B cell (primary cell): ENCODE measurements at regions not wholly inside any gene's neighbourhood (a gene's known extent, or its start where the extent isn't known, plus 50 kb on each side); places are given as distances from the start of the nearest gene placed in this dataset.

ENCODE experiments used
- ATAC-seq: fragments of 200-7000 bp; cut with Tn5 transposase; one replicate; pipeline ENCODE4 v1.10.0; 2021; ENCODE audit warnings: low read depth, mild to moderate bottlenecking, moderate number of reproducible peaks, moderate library complexity
- CTCF ChIA-PET: fragments of 350-600 bp; sonication (Branson Sonifier 250); formaldehyde crosslinking; loops from one replicate; lab custom pipeline; 2021; ENCODE audit warnings: antibody characterized with exemption, inconsistent platforms; lab: Charles Lee
- POLR2A ChIA-PET: fragments of 350-600 bp; sonication (Branson Sonifier 250); formaldehyde crosslinking; loops from one replicate; lab custom pipeline; 2021; ENCODE audit warnings: antibody characterized with exemption; lab: Charles Lee
- DNase-seq: peaks from one replicate; pipeline ENCODE4 v3.0.0; 2013
- H2AFZ ChIP-seq: 2 replicates; pipeline ENCODE4 v1.6.1; 2012; ENCODE audit warnings: mild to moderate bottlenecking, low read depth, low read length; ENCODE audit not compliant: insufficient read depth, poor library complexity, severe bottlenecking
- H3K27ac ChIP-seq, 2 donors: 1 replicate in 1 of 2; 2 replicates in 1 of 2; pipeline ENCODE4 v1.5.1; 2012 to 2013; ENCODE audit warnings: low read length in 2 of 2, mild to moderate bottlenecking in 2 of 2, moderate library complexity in 1 of 2
- H3K27me3 ChIP-seq, 4 experiments: fragments of 200-600 bp in 1 of 4; sonication (generic) in 1 of 4; replicated peaks in 1 of 4; 1 replicate in 2 of 4; 2 replicates in 2 of 4; pipeline versions ENCODE4 v1.6.1 to v1.7.0; 2013 to 2016; ENCODE audit warnings: low read length in 3 of 4, mild to moderate bottlenecking in 2 of 4, mixed read lengths in 1 of 4, moderate library complexity in 1 of 4; ENCODE audit not compliant: insufficient read depth in 4 of 4, control insufficient read depth in 3 of 4; ENCODE audit errors: control extremely low read depth in 1 of 4
- H3K36me3 ChIP-seq, 2 experiments: replicated peaks in 1 of 2; 1 replicate in 1 of 2; 2 replicates in 1 of 2; pipeline versions ENCODE4 v1.6.1 to v1.7.1; 2013; ENCODE audit warnings: low read length in 1 of 2; ENCODE audit not compliant: insufficient read depth in 2 of 2, control insufficient read depth in 1 of 2; ENCODE audit errors: control extremely low read depth in 1 of 2, extremely low read depth in 1 of 2
- H3K4me1 ChIP-seq, 2 donors: fragments of 200-600 bp in 1 of 2; sonication (generic) in 1 of 2; 1 replicate in 1 of 2; 2 replicates in 1 of 2; pipeline versions ENCODE4 v1.5.1 to v1.6.1; 2013 to 2017; ENCODE audit warnings: low read length in 2 of 2; ENCODE audit not compliant: control insufficient read depth in 2 of 2, insufficient read depth in 2 of 2
- H3K4me2 ChIP-seq: replicated peaks from 2 replicates; pipeline ENCODE3; 2012; ENCODE audit warnings: mild to moderate bottlenecking, low read depth, low read length; ENCODE audit not compliant: poor library complexity, severe bottlenecking
- H3K4me3 ChIP-seq, 5 experiments: fragments of 200-600 bp in 1 of 5; sonication (generic) in 1 of 5; 1 replicate in 3 of 5; 2 replicates in 2 of 5; pipeline versions ENCODE4 v1.5.1 to v1.7.0; 2011 to 2016; ENCODE audit warnings: low read length in 4 of 5, mild to moderate bottlenecking in 4 of 5, low read depth in 2 of 5, control low read depth in 1 of 5, moderate library complexity in 1 of 5; ENCODE audit not compliant: insufficient read depth in 1 of 5; ENCODE audit errors: control extremely low read depth in 1 of 5, extremely low read depth in 1 of 5
- H3K79me2 ChIP-seq: fragments of 200-600 bp; sonication (generic); one replicate; pipeline ENCODE4 v1.6.0; 2016; ENCODE audit warnings: low read length; ENCODE audit not compliant: control insufficient read depth, insufficient read depth
- H3K9ac ChIP-seq: fragments of 200-600 bp; sonication (generic); 2 replicates; pipeline ENCODE4 v1.6.1; 2017; ENCODE audit warnings: mild to moderate bottlenecking, low read length, moderate library complexity
- H3K9me3 ChIP-seq, 3 donors: one replicate each; pipeline versions ENCODE4 v1.6.1 to v1.7.1; 2013; ENCODE audit warnings: low read length in 2 of 3; ENCODE audit not compliant: control insufficient read depth in 2 of 3, insufficient read depth in 1 of 3; ENCODE audit errors: control extremely low read depth in 1 of 3
- H4K20me1 ChIP-seq: 2 replicates; pipeline ENCODE4 v1.6.0; 2012; ENCODE audit warnings: mild to moderate bottlenecking, low read length; ENCODE audit not compliant: insufficient read depth, control insufficient read depth, poor library complexity, severe bottlenecking
- H3K27ac Mint-ChIP-seq: one replicate; pipeline ENCODE4 v1.8.0; 2021; ENCODE audit warnings: mixed read lengths
- H3K27me3 Mint-ChIP-seq: one replicate; pipeline ENCODE4 v1.8.0; 2021; ENCODE audit warnings: mixed read lengths
- H3K4me1 Mint-ChIP-seq: one replicate; pipeline ENCODE4 v1.8.0; 2021; ENCODE audit warnings: mixed read lengths
- H3K4me3 Mint-ChIP-seq: one replicate; pipeline ENCODE4 v1.8.0; 2021; ENCODE audit warnings: mixed read lengths
- H3K9me3 Mint-ChIP-seq: one replicate; pipeline ENCODE4 v1.8.0; 2022; ENCODE audit warnings: mixed read lengths; ENCODE audit not compliant: insufficient read depth
- CTCF ChIP-seq: fragments of 200-600 bp; IDR thresholded peaks from one replicate; pipeline ENCODE4 v1.8.0; 2022; ENCODE audit warnings: antibody characterized with exemption, mild to moderate bottlenecking
- EZH2 ChIP-seq: IDR thresholded peaks from 2 replicates; pipeline ENCODE4 v1.6.1; 2012; ENCODE audit warnings: borderline replicate concordance, low read depth, mild to moderate bottlenecking, moderate library complexity, low read length; ENCODE audit not compliant: insufficient read depth, poor library complexity, severe bottlenecking
- WGBS: methylation state at CpG from one replicate; pipeline ENCODE4 v1.1.5; 2013; ENCODE audit warnings: missing lambda C conversion rate; ENCODE audit not compliant: insufficient coverage; 5-methylcytosine and 5-hydroxymethylcytosine counted together
- intact Hi-C: fragments of 100-400 bp; cut with micrococcal nuclease; formaldehyde crosslinking; loops from one replicate; pipeline ENCODE4 v1.10.0; 2022

- Histone ChIP-seq H3K27ac (no peak overlapping the region), H3K9ac (no peak overlapping the region), H2AFZ (no peak overlapping the region), H3K36me3 (no peaks in the 10 kb centered on the region), H3K4me2 (no peak overlapping the region), H4K20me1 (no peaks in the 10 kb centered on the region), H3K27me3 (no peaks in the 10 kb centered on the region), H3K4me1 (no peaks in the 10 kb centered on the region), H3K79me2 (no peaks in the 10 kb centered on the region), H3K9me3 (peaks cover 0 to 60% (median under 1%) of the 10 kb centered on the region in 3 donors), H3K4me3 (no peak overlapping the region)
- intact Hi-C loops, result no loop called here
- CTCF ChIA-PET, result no interaction called here
- no peak overlapping the region for H3K4me3 Mint-ChIP-seq
- POLR2A ChIA-PET, result no interaction called here
- TF ChIP-seq EZH2 (no peak), CTCF (no peak)
- no peaks in the 10 kb centered on the region for H3K4me1 Mint-ChIP-seq
- no peak for ATAC-seq
- H3K27ac Mint-ChIP-seq, result no peak overlapping the region
- WGBS, result 87% methylated on average over 21 of the region's 21 CpGs
- no peak for DNase-seq
- peaks cover 7% of the 10 kb centered on the region for H3K9me3 Mint-ChIP-seq
- no peaks in the 10 kb centered on the region for H3K27me3 Mint-ChIP-seq
Observed at GRCh38 chr7:389911-390601, 100.1 kb downstream of the FOXL3 start.

- no peak for TF ChIP-seq EZH2
- TF ChIP-seq CTCF, result no peak
- CTCF ChIA-PET, result interaction anchor here (0.6 kb wide), 1 partner anchor 257 kb away, joined by 3 read pairs; no protein-coding TSS in a partner anchor
- no peak overlapping the region for H2AFZ ChIP-seq
- no peak overlapping the region for H3K27ac ChIP-seq
- peaks cover 1 to 55% (median 9%) of the 10 kb centered on the region in 3 donors for H3K9me3 ChIP-seq
- no peaks in the 10 kb centered on the region for H3K27me3 ChIP-seq
- no peak overlapping the region for H3K4me2 ChIP-seq
- Mint-ChIP-seq H3K4me3 (no peak overlapping the region), H3K9me3 (peaks cover 10% of the 10 kb centered on the region), H3K27me3 (no peaks in the 10 kb centered on the region), H3K4me1 (no peaks in the 10 kb centered on the region), H3K27ac (no peak overlapping the region)
- H3K79me2 ChIP-seq, result no peaks in the 10 kb centered on the region
- H3K4me3 ChIP-seq, result no peak overlapping the region
- POLR2A ChIA-PET, result no interaction called here
- WGBS, result 94% methylated on average over 20 of the region's 20 CpGs
- H3K9ac ChIP-seq, result no peak overlapping the region
- DNase-seq (no peak), ATAC-seq (no peak)
- no peaks in the 10 kb centered on the region for H3K4me1 ChIP-seq
- H3K36me3 ChIP-seq, result no peaks in the 10 kb centered on the region
- intact Hi-C loops, result no loop called here
- H4K20me1 ChIP-seq, result no peaks in the 10 kb centered on the region
Observed at GRCh38 chr7:390761-391410, 100.9 kb downstream of the FOXL3 start.
